Esophagus muscularis mucosa (tissue), 4 donors: ENCODE measurements at regions not wholly inside any gene's neighbourhood (a gene's known extent, or its start where the extent isn't known, plus 50 kb on each side); places are given as distances from the start of the nearest gene placed in this dataset.

ENCODE experiments used
- EP300 ChIP-seq: sonication (generic); formaldehyde crosslinking; IDR thresholded peaks from one replicate; pipeline ENCODE4 v1.6.1; 2017; ENCODE audit warnings: antibody characterized with exemption
- POLR2A ChIP-seq: fragments of 450-650 bp; IDR thresholded peaks from one replicate; pipeline ENCODE4 v1.6.1; 2017; ENCODE audit warnings: antibody characterized with exemption, moderate library complexity, mild to moderate bottlenecking, low read depth
- POLR2AphosphoS5 ChIP-seq, 2 donors: sonication (generic); formaldehyde crosslinking; IDR thresholded peaks; one replicate each; pipeline ENCODE4 v1.6.1; 2017; ENCODE audit warnings: antibody characterized with exemption in 2 of 2
- TF ChIP-seq, protein P1 (sequence below), 3 experiments: fragments of 200-600 bp in 2 of 3; fragments of 450-650 bp in 1 of 3; sonication (generic) in 2 of 3; IDR thresholded peaks; one replicate each; pipeline ENCODE4 v1.5.1; 2017 to 2019; ENCODE audit warnings: antibody characterized with exemption in 3 of 3, mild to moderate bottlenecking in 2 of 3, moderate library complexity in 1 of 3

DNA sequence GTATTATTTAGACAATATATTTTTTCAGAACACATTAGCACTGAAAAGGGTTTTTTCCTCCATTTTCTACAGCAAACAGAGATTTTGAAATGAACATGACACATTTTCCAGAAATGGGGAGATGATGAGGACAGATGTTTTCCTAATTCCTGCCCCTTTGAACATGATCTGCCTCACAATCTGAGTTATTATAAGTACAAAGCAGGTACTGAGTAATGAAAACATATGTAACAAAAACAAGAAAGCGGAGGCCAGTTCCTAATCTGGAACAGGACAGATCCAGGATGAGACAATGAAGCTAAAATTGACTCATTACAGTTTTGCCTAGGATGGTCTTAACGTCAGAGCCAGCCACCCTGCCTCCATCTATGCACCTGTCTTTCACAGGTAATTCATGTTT lies 642.8 kb upstream of the NR2F2 start:
- TF ChIP-seq POLR2A, result no peak
- TF ChIP-seq, protein P1, sequence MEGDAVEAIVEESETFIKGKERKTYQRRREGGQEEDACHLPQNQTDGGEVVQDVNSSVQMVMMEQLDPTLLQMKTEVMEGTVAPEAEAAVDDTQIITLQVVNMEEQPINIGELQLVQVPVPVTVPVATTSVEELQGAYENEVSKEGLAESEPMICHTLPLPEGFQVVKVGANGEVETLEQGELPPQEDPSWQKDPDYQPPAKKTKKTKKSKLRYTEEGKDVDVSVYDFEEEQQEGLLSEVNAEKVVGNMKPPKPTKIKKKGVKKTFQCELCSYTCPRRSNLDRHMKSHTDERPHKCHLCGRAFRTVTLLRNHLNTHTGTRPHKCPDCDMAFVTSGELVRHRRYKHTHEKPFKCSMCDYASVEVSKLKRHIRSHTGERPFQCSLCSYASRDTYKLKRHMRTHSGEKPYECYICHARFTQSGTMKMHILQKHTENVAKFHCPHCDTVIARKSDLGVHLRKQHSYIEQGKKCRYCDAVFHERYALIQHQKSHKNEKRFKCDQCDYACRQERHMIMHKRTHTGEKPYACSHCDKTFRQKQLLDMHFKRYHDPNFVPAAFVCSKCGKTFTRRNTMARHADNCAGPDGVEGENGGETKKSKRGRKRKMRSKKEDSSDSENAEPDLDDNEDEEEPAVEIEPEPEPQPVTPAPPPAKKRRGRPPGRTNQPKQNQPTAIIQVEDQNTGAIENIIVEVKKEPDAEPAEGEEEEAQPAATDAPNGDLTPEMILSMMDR (IDR thresholded peaks at IDR 0.05), result no peak
- no peak for TF ChIP-seq POLR2AphosphoS5 (IDR thresholded peaks at IDR 0.05)
- TF ChIP-seq EP300, result no peak
